Mucosa of stomach (tissue), 1 donor: ENCODE measurements at regions not wholly inside any gene's neighbourhood (a gene's known extent, or its start where the extent isn't known, plus 50 kb on each side); places are given as distances from the start of the nearest gene placed in this dataset.

ENCODE experiments used
- H3K27me3 ChIP-seq: one replicate; pipeline ENCODE4 v1.7.0; 2013; ENCODE audit warnings: mild to moderate bottlenecking, low read length; ENCODE audit not compliant: control insufficient read depth, insufficient read depth
- H3K36me3 ChIP-seq: one replicate; pipeline ENCODE4 v1.7.0; 2013; ENCODE audit warnings: low read length; ENCODE audit not compliant: control insufficient read depth, insufficient read depth
- H3K4me1 ChIP-seq: one replicate; pipeline ENCODE4 v1.7.0; 2013; ENCODE audit warnings: mild to moderate bottlenecking, low read length; ENCODE audit not compliant: control insufficient read depth, insufficient read depth
- H3K4me3 ChIP-seq: one replicate; pipeline ENCODE4 v1.7.0; 2013; ENCODE audit warnings: low read length
- H3K9ac ChIP-seq: one replicate; pipeline ENCODE4 v1.7.0; 2013; ENCODE audit warnings: mild to moderate bottlenecking, low read length, moderate library complexity
- H3K9me3 ChIP-seq: one replicate; pipeline ENCODE4 v1.7.0; 2013; ENCODE audit warnings: mild to moderate bottlenecking, low read length, moderate library complexity; ENCODE audit not compliant: control insufficient read depth
- donor health status: Pancreatic carcinoma.

DNA sequence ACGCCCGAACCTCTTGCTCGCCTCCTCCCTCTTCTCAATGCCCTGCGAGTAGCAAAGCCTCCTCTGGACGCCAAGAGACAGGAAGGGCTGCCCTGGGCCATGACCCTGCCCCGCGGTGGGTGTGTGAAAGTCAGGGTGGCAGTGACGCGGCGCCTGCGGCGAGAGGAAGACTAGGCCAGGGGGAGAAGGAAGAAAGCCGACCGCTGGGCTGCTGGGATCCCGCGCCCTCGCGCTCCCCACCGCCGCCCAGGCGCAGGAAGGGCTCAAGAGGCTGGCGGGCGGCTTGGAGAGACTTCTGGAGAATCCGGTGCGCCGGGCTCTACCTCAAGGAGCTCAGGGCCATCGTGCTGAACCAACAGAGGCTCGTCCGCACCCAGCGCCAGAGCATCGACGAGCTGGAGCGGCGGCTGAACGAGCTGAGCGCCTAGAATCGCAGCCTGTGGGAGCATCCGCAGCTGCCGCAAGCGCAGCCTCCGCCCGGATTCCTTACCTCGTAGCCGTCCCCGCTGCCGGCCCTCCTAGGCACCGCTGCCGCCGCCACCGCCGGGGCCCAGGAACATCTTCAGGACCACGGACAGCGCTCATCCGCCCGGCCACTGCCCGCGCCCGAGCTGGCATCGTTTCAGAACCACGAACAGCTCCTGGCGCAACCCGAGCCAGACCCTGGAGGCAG is 105.0 kb upstream of the PRB2 start:
- no peak overlapping the region for H3K9ac ChIP-seq

DNA sequence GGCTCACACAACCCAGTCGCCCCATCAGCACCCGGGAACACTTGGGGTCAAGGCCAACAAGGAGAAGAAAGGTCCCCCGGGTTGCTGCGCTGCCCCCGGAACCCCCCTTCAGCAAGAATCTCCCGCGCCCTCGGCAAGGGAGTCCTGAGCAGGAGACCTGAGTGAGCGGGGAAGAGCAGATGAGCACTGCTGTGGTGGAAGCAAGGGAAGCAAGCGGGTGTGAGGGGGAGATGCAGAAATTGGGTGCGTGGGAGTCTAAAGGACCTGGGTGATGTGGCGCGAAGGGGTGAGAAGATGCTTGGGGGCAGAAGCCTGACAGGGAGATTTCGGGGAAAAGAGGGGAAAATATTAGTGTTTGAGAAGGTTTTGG is 105.5 kb upstream of the PRB2 start:
- Histone ChIP-seq H3K4me1 (no peaks in the 10 kb centered on the region), H3K9ac (no peak overlapping the region), H3K4me3 (no peak overlapping the region), H3K36me3 (no peaks in the 10 kb centered on the region), H3K27me3 (no peaks in the 10 kb centered on the region), H3K9me3 (no peaks in the 10 kb centered on the region)

More for the DNA sequence above, 105.0 kb upstream of the PRB2 start:
- no peaks in the 10 kb centered on the region for H3K27me3 ChIP-seq
- H3K4me1 ChIP-seq: no peaks in the 10 kb centered on the region
- no peaks in the 10 kb centered on the region for H3K36me3 ChIP-seq
- no peak overlapping the region for H3K4me3 ChIP-seq
- H3K9me3 ChIP-seq: no peaks in the 10 kb centered on the region

GRCh38 chr12:11508699-11509098 is 113.3 kb upstream of the PRB2 start:
- H3K9me3 ChIP-seq: no peaks in the 10 kb centered on the region
- no peaks in the 10 kb centered on the region for H3K36me3 ChIP-seq
- no peak overlapping the region for H3K9ac ChIP-seq
- no peaks in the 10 kb centered on the region for H3K27me3 ChIP-seq
- H3K4me3 ChIP-seq: no peak overlapping the region
- no peaks in the 10 kb centered on the region for H3K4me1 ChIP-seq

DNA sequence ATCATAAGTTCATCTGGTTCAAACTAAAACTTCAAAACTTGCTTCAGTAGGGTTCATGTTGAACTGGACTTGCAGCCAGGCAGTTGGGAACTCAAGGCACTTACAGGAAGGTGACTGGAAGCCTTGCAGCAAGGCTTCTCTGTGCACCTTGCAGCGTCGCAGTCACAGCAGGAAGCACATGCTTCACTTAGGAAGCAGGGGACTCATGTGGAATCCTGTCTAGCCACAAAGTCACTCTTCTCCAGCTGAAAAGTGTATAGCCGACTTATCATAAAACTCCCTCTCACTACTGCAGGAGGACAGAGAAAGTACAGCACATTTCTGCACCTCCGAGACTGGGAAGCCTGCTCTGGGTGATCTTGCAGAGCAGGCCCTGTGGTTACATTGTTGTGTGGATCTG is 114.0 kb upstream of the PRB2 start:
- Histone ChIP-seq H3K27me3 (no peaks in the 10 kb centered on the region), H3K4me1 (no peaks in the 10 kb centered on the region), H3K9ac (no peak overlapping the region), H3K9me3 (no peaks in the 10 kb centered on the region), H3K36me3 (no peaks in the 10 kb centered on the region), H3K4me3 (no peak overlapping the region)

- no peaks in the 10 kb centered on the region for H3K27me3 ChIP-seq
- H3K9ac ChIP-seq: no peak overlapping the region
- no peaks in the 10 kb centered on the region for H3K4me1 ChIP-seq
- no peaks in the 10 kb centered on the region for H3K36me3 ChIP-seq
- no peaks in the 10 kb centered on the region for H3K9me3 ChIP-seq
- no peak overlapping the region for H3K4me3 ChIP-seq
Observed at GRCh38 chr12:11510671-11511070, 115.3 kb upstream of the PRB2 start.

DNA sequence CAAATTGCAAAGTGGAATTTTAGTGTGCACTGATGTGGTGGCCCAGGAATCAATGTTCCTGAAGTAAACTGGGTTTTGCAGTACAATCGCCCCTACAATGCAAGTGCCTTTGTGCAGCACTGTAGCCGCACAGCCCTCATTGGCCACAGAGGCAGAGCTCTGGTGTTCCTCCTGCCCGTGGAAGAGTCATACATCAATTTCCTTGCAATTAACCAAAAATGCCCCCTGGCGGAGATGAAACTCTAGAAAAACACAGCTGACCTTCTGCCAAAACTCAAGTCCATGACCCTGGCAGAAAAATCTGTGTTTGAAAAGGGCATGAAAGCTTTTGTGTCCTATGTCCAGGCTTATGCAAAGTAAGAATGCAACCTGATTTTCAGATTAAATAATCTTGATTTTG is 117.9 kb upstream of the PRB2 start:
- H3K4me3 ChIP-seq: no peak overlapping the region
- no peaks in the 10 kb centered on the region for H3K9me3 ChIP-seq
- no peaks in the 10 kb centered on the region for H3K27me3 ChIP-seq
- H3K36me3 ChIP-seq: no peaks in the 10 kb centered on the region
- no peaks in the 10 kb centered on the region for H3K4me1 ChIP-seq
- no peak overlapping the region for H3K9ac ChIP-seq

DNA sequence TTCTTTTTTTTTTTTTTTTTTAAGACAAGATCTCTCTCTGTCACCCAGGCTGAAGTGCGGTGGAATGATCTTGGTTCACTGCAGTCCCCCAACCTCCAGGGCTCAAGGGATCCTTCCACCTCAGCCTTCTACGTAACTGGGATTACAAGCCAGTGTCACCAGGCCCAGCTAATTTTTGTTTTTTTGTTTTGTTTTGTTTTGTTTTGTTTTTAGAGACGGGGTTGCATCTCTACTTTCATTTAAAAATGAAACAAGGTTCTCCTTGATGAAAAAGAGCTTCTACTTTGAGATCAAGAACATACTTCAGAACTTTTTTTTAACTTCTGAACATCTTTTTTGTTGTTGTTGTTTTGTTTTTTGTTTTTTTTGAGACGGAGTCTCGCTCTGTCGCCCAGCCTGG is 121.7 kb upstream of the PRB2 start:
- Histone ChIP-seq H3K9me3 (no peaks in the 10 kb centered on the region), H3K4me1 (no peaks in the 10 kb centered on the region), H3K27me3 (no peaks in the 10 kb centered on the region), H3K4me3 (no peak overlapping the region), H3K9ac (no peak overlapping the region), H3K36me3 (no peaks in the 10 kb centered on the region)

DNA sequence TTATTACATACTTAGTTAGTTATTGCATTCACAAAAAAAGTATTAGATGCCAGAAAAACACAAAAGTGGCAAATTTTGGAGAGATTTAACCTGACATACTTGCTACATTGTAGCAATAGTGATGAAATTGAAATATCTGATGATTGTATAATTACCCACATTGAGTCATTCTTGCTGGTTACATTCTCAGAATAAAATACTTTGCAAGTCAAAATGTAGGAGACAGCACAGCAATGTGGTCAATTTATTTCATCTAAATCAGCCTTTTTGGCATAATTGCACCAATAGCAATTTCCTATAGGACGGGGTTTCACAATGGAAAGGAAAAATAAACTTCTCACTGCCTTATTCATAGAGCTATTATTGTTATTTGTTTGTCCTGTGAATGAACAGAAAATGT is 125.0 kb upstream of the ETV6 start:
- Histone ChIP-seq H3K27me3 (no peaks in the 10 kb centered on the region), H3K36me3 (no peaks in the 10 kb centered on the region), H3K9ac (no peak overlapping the region), H3K4me1 (no peaks in the 10 kb centered on the region), H3K4me3 (no peak overlapping the region), H3K9me3 (no peaks in the 10 kb centered on the region)

GRCh38 chr12:11534064-11534463 is 115.4 kb upstream of the ETV6 start:
- no peak overlapping the region for H3K9ac ChIP-seq
- H3K27me3 ChIP-seq: no peaks in the 10 kb centered on the region
- H3K4me3 ChIP-seq: no peak overlapping the region
- H3K9me3 ChIP-seq: no peaks in the 10 kb centered on the region
- H3K36me3 ChIP-seq: no peaks in the 10 kb centered on the region
- H3K4me1 ChIP-seq: no peaks in the 10 kb centered on the region

DNA sequence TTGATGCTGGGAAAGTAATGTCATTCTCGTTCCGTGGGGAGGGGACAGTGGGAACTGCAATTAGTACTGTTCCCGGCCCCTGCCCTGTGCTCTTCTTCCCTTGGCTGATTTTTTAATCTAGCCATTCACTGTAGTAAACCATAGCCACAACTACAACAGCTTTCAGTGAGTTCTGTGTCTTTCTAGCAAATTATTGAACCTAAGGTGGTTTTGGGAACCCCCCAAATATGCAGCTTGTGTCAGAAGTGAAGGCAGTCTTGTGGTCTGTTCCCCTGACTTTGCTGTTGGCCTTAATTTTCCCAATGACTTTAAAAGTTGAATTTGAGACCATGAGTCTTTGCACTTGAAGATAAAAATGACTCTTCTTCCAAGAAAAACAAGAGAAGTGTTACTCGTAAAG is 114.3 kb upstream of the ETV6 start:
- no peak overlapping the region for H3K4me3 ChIP-seq
- H3K9ac ChIP-seq: no peak overlapping the region
- no peaks in the 10 kb centered on the region for H3K9me3 ChIP-seq
- no peaks in the 10 kb centered on the region for H3K4me1 ChIP-seq
- H3K36me3 ChIP-seq: no peaks in the 10 kb centered on the region
- H3K27me3 ChIP-seq: no peaks in the 10 kb centered on the region

DNA sequence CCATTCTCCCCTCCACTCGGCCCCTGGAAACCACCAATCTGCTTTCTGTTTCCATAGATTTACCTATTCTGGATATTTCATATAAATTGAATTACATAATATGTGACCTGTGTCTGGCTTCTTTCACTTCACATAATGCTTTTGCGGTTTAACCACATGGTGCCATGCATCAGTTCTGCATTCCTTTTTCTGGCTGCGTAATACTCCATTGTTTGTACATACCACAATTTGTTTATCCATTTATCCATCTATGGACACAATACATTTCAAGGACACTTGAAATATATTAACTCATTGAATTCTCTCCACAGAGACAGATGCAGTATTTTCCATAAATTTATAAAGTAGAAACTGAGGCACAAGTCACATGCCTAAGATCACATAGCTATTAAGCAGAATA is 110.3 kb upstream of the ETV6 start:
- Histone ChIP-seq H3K4me3 (no peak overlapping the region), H3K4me1 (no peaks in the 10 kb centered on the region), H3K36me3 (no peaks in the 10 kb centered on the region), H3K9ac (no peak overlapping the region), H3K27me3 (no peaks in the 10 kb centered on the region), H3K9me3 (no peaks in the 10 kb centered on the region)

GRCh38 chr12:11540156-11540555 is 109.3 kb upstream of the ETV6 start:
- H3K4me1 ChIP-seq: no peaks in the 10 kb centered on the region
- no peak overlapping the region for H3K9ac ChIP-seq
- no peaks in the 10 kb centered on the region for H3K36me3 ChIP-seq
- no peak overlapping the region for H3K4me3 ChIP-seq
- H3K9me3 ChIP-seq: no peaks in the 10 kb centered on the region
- no peaks in the 10 kb centered on the region for H3K27me3 ChIP-seq
